ENCODE measurements at regions not wholly inside any gene's neighbourhood (a gene's known extent, or its start where the extent isn't known, plus 50 kb on each side); places are given as distances from the start of the nearest gene placed in this dataset.

GRCh38 chr20:10735195-10735949 is 61.6 kb upstream of the JAG1 start:
- TF ChIP-seq, protein P1, sequence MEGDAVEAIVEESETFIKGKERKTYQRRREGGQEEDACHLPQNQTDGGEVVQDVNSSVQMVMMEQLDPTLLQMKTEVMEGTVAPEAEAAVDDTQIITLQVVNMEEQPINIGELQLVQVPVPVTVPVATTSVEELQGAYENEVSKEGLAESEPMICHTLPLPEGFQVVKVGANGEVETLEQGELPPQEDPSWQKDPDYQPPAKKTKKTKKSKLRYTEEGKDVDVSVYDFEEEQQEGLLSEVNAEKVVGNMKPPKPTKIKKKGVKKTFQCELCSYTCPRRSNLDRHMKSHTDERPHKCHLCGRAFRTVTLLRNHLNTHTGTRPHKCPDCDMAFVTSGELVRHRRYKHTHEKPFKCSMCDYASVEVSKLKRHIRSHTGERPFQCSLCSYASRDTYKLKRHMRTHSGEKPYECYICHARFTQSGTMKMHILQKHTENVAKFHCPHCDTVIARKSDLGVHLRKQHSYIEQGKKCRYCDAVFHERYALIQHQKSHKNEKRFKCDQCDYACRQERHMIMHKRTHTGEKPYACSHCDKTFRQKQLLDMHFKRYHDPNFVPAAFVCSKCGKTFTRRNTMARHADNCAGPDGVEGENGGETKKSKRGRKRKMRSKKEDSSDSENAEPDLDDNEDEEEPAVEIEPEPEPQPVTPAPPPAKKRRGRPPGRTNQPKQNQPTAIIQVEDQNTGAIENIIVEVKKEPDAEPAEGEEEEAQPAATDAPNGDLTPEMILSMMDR (IDR thresholded peaks at IDR 0.05; ENCODE audit: insufficient read depth, low read depth, low read length), result no peak
- TF ChIP-seq EZH2 (IDR thresholded peaks at IDR 0.05; ENCODE audit: insufficient read depth, low read length), result no peak
